GM23338 (cell line): ENCODE measurements at regions not wholly inside any gene's neighbourhood (a gene's known extent, or its start where the extent isn't known, plus 50 kb on each side); places are given as distances from the start of the nearest gene placed in this dataset.

ENCODE experiments used
- CREB1 ChIP-seq: fragments of 250-450 bp; sonication (Bioruptor Pico); IDR thresholded peaks from 2 replicates; pipeline ENCODE4 v1.5.0; 2020; ENCODE audit warnings: low read depth, mild to moderate bottlenecking, moderate library complexity
- CTCF ChIP-seq, 2 experiments: fragments of 200-600 bp in 1 of 2; sonication (generic) in 1 of 2; conservative IDR thresholded peaks; 2 replicates each; pipeline versions ENCODE4 v1.5.1 to v1.6.1; 2016 to 2017; ENCODE audit warnings: antibody characterized with exemption in 2 of 2, low read depth in 2 of 2, mild to moderate bottlenecking in 2 of 2, moderate library complexity in 1 of 2
- EZH2 ChIP-seq: fragments of 200-600 bp; sonication (generic); IDR thresholded peaks from one replicate; pipeline ENCODE4 v1.8.0; 2017; ENCODE audit warnings: antibody characterized with exemption, mild to moderate bottlenecking, low read depth; ENCODE audit not compliant: unreplicated experiment
- EZH2phosphoT487 ChIP-seq: fragments of 200-600 bp; sonication (generic); IDR thresholded peaks from one replicate; pipeline ENCODE4 v1.8.1; 2018; ENCODE audit warnings: antibody characterized with exemption; ENCODE audit not compliant: unreplicated experiment
- JUNB ChIP-seq: IDR thresholded peaks from one replicate; pipeline ENCODE4 v1.6.1; 2016; ENCODE audit warnings: antibody characterized with exemption; ENCODE audit not compliant: unreplicated experiment
- POLR2AphosphoS5 ChIP-seq: IDR thresholded peaks from 2 replicates; pipeline ENCODE4 v1.6.1; 2016; ENCODE audit warnings: antibody characterized with exemption, low read depth
- REST ChIP-seq: IDR thresholded peaks from one replicate; pipeline ENCODE4 v1.6.1; 2018; ENCODE audit warnings: antibody characterized with exemption; ENCODE audit not compliant: unreplicated experiment
- ZNF331 ChIP-seq: fragments of 250-450 bp; sonication (Bioruptor Pico); IDR thresholded peaks from 2 replicates; pipeline ENCODE4 v1.5.0; 2020; ENCODE audit warnings: low read depth, mild to moderate bottlenecking, moderate library complexity
- ZNF462 ChIP-seq: fragments of 250-450 bp; sonication (Bioruptor Pico); IDR thresholded peaks from 2 replicates; pipeline ENCODE4 v1.5.0; 2020; ENCODE audit warnings: mild to moderate bottlenecking, moderate library complexity

- TF ChIP-seq POLR2AphosphoS5: no peak
- TF ChIP-seq REST: no peak
- TF ChIP-seq EZH2phosphoT487: no peak
- peak; percentile 20 to 31; a peak in 2 of 4 replicates for TF ChIP-seq CTCF (conservative IDR thresholded peaks at IDR 0.05; ENCODE audit: low read depth in 2 of 2)
- TF ChIP-seq EZH2: no peak
- TF ChIP-seq JUNB: no peak
- TF ChIP-seq ZNF331 (CRISPR knock-in tag): no peak
- no peak for TF ChIP-seq CREB1 (CRISPR knock-in tag)
- TF ChIP-seq ZNF462 (CRISPR knock-in tag): no peak
Observed at GRCh38 chrX:15050395-15050794, 177.2 kb downstream of the MOSPD2 start.
